ENCODE measurements at regions not wholly inside any gene's neighbourhood (a gene's known extent, or its start where the extent isn't known, plus 50 kb on each side); places are given as distances from the start of the nearest gene placed in this dataset.

DNA sequence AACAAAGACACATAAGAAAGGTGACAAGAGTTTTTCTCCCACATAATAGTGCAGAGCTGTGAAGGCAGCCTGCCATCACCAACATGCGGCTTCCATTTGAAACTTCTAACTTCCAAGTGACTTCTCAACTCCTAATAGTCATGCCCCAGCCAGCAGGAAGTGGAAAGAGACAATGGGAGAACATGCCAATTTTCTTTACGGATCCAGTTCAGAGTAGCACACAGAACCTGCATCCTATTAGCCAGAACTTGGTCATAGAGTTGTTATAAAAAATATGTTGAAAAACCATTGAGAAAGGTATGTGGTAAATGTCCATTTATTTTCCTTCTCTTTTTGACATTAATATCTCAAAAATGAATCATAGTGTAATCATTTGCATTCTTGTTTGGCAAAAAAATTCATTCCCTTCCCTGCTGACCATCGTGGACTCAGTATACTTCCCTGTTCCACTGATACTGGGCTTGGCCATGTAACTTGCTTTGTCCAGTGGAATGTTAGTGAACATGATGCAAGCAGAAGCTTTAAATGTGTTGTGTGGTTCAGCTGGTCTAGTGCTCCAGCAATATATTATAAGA is 197.4 kb downstream of the SEC16B start (continued):
- TF ChIP-seq ZNF260 (CRISPR knock-in tag; IDR thresholded peaks at IDR 0.05; ENCODE audit: borderline replicate concordance, low read depth) (no peak), ZNF276 (CRISPR knock-in tag; IDR thresholded peaks at IDR 0.05; ENCODE audit: low read depth) (no peak), BORCS8-MEF2B (CRISPR knock-in tag; IDR thresholded peaks at IDR 0.05) (no peak)

GRCh38 chr1:177771688-177772087 is 198.2 kb downstream of the SEC16B start:
- no peak for FAIRE-seq
- 0% methylated on average over 2 of the region's 2 CpGs for WGBS (ENCODE audit: low lambda C conversion rate)
- H3K9me3 ChIP-seq (ENCODE audit: low read length) = peaks cover 9% of the 10 kb centered on the region; the same call in 1 of the 2 replicates
- CTCF ChIA-PET (ENCODE audit: low intra/inter-chr PET ratio, low total read pairs) = no interaction called here
- in situ Hi-C loops (cut with HindIII; ENCODE audit: extremely low pct_ligation_motif_present, low pct_unique_long_range_greater_than_20kb) = no loop called here
- H3K27me3 ChIP-seq (ENCODE audit: control insufficient read depth in 1 of 2, insufficient read depth in 2 of 2, low read length in 2 of 2) = no peaks in the 10 kb centered on the region
- H3K4me3 ChIP-seq (replicated peaks in 1 of 3; ENCODE audit: insufficient read depth in 1 of 3, low read depth in 2 of 3, low read length in 3 of 3) = no peak overlapping the region
- H3K79me2 ChIP-seq (ENCODE audit: insufficient read depth, low read length) = no peaks in the 10 kb centered on the region
- POLR2A ChIA-PET = no interaction called here
- H3K36me3 ChIP-seq (replicated peaks in 1 of 2; ENCODE audit: control insufficient read depth in 1 of 2, insufficient read depth in 2 of 2, low read length in 2 of 2) = no peaks in the 10 kb centered on the region
- no peak overlapping the region for H3K27ac ChIP-seq (ENCODE audit: extremely low read length, insufficient read depth, low read length)
- ATAC-seq = no peak
- H3K9ac ChIP-seq (ENCODE audit: insufficient read depth, low read depth, low read length) = no peak overlapping the region
- no peak overlapping the region for H3K4me2 ChIP-seq (ENCODE audit: low read depth, low read length)
- H2AFZ ChIP-seq (ENCODE audit: low read length) = no peak overlapping the region
- no peaks in the 10 kb centered on the region for H4K20me1 ChIP-seq (ENCODE audit: insufficient read depth, low read length)
- intact Hi-C loops (cut with micrococcal nuclease; ENCODE audit: unreplicated experiment) = no loop called here
- BruUV-seq (replicated peaks) = no TSS peak
- no peak for DNase-seq (ENCODE audit: low spot score)
- H3K4me1 ChIP-seq (ENCODE audit: insufficient read depth, low read length) = no peaks in the 10 kb centered on the region
- TF ChIP-seq ZNF329 (CRISPR knock-in tag; IDR thresholded peaks at IDR 0.05; ENCODE audit: low read depth) = no peak
- TF ChIP-seq RARG (CRISPR knock-in tag; IDR thresholded peaks at IDR 0.05; ENCODE audit: low read depth) = no peak
- TF ChIP-seq, protein P1, sequence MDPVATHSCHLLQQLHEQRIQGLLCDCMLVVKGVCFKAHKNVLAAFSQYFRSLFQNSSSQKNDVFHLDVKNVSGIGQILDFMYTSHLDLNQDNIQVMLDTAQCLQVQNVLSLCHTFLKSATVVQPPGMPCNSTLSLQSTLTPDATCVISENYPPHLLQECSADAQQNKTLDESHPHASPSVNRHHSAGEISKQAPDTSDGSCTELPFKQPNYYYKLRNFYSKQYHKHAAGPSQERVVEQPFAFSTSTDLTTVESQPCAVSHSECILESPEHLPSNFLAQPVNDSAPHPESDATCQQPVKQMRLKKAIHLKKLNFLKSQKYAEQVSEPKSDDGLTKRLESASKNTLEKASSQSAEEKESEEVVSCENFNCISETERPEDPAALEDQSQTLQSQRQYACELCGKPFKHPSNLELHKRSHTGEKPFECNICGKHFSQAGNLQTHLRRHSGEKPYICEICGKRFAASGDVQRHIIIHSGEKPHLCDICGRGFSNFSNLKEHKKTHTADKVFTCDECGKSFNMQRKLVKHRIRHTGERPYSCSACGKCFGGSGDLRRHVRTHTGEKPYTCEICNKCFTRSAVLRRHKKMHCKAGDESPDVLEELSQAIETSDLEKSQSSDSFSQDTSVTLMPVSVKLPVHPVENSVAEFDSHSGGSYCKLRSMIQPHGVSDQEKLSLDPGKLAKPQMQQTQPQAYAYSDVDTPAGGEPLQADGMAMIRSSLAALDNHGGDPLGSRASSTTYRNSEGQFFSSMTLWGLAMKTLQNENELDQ (CRISPR knock-in tag; IDR thresholded peaks at IDR 0.05; ENCODE audit: borderline replicate concordance) = no peak
- no peak for TF ChIP-seq ZNF335 (CRISPR knock-in tag; IDR thresholded peaks at IDR 0.05)
- TF ChIP-seq ZNF780A (CRISPR knock-in tag; IDR thresholded peaks at IDR 0.05) = no peak
- no peak for TF ChIP-seq PAX8 (CRISPR knock-in tag; IDR thresholded peaks at IDR 0.05; ENCODE audit: borderline replicate concordance)
- TF ChIP-seq NFKBIZ (CRISPR knock-in tag; IDR thresholded peaks at IDR 0.05) = no peak
- TF ChIP-seq ZNF17 (CRISPR knock-in tag; IDR thresholded peaks at IDR 0.05) = no peak
- TF ChIP-seq, protein P2, sequence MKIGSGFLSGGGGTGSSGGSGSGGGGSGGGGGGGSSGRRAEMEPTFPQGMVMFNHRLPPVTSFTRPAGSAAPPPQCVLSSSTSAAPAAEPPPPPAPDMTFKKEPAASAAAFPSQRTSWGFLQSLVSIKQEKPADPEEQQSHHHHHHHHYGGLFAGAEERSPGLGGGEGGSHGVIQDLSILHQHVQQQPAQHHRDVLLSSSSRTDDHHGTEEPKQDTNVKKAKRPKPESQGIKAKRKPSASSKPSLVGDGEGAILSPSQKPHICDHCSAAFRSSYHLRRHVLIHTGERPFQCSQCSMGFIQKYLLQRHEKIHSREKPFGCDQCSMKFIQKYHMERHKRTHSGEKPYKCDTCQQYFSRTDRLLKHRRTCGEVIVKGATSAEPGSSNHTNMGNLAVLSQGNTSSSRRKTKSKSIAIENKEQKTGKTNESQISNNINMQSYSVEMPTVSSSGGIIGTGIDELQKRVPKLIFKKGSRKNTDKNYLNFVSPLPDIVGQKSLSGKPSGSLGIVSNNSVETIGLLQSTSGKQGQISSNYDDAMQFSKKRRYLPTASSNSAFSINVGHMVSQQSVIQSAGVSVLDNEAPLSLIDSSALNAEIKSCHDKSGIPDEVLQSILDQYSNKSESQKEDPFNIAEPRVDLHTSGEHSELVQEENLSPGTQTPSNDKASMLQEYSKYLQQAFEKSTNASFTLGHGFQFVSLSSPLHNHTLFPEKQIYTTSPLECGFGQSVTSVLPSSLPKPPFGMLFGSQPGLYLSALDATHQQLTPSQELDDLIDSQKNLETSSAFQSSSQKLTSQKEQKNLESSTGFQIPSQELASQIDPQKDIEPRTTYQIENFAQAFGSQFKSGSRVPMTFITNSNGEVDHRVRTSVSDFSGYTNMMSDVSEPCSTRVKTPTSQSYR (CRISPR knock-in tag; IDR thresholded peaks at IDR 0.05; ENCODE audit: borderline replicate concordance) = no peak
- no peak for TF ChIP-seq ATF3 (CRISPR knock-in tag; IDR thresholded peaks at IDR 0.05)
- no peak for TF ChIP-seq SSRP1 (CRISPR knock-in tag; IDR thresholded peaks at IDR 0.05)
- no peak for TF ChIP-seq ZNF18 (CRISPR knock-in tag; IDR thresholded peaks at IDR 0.05; ENCODE audit: insufficient replicate concordance)

All from HepG2 (cell line).